ENCODE measurements at regions not wholly inside any gene's neighbourhood (a gene's known extent, or its start where the extent isn't known, plus 50 kb on each side); places are given as distances from the start of the nearest gene placed in this dataset.

DNA sequence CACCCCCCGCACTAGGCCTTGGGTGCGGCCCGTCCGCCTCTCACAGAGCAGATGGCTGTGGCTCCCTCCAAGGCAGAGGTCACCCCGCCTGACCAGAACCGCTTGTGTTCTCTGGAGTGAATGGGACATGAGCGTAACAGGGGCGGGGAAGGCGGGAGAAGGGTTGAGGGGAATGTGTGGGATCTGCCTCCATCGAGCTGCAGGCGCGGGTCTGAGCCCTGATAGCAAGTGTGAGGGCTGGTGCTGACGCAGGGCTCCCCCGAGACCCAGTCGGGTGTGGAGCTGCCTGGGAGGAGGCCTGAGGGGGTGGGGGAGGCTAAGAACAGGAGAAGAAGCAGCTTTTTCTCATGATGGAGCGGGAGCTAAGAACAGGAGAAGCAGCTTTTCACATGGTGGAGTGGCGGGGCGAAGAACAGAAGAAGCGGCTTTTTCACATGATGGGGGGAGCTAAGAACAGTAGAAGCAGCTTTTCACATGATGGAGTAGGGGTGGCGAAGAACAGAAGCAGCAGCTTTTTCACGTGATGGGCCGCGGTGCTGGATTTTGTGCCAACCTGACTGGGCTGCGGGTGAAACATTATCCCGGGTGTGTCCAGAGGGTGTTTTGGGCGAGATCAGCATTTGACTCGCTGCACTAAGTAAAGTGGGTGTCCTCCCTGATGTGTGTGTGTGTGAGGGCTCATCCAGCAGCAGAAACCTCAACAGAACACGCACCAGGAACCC lies 169.3 kb downstream of the TTLL2 start:
- ATAC-seq (no peak), DNase-seq (no peak)
- POLR2A ChIA-PET (ENCODE audit: unreplicated experiment), result no interaction called here
- TF ChIP-seq EZH2phosphoT487 (IDR thresholded peaks at IDR 0.05; ENCODE audit: borderline replicate concordance, low read length) (no peak), CTCF (conservative IDR thresholded peaks at IDR 0.05; ENCODE audit: low read depth, low read length) (no peak), EZH2 (IDR thresholded peaks at IDR 0.05; ENCODE audit: low read length, unreplicated experiment) (no peak)
- no peaks in the 10 kb centered on the region for H3K79me2 ChIP-seq (ENCODE audit: low read length)
- intact Hi-C loops (cut with micrococcal nuclease), result no loop called here
- no peaks in the 10 kb centered on the region for H3K36me3 ChIP-seq (ENCODE audit: low read depth, low read length)
- H3K4me3 ChIP-seq (ENCODE audit: low read length), result no peak overlapping the region
- CTCF ChIA-PET, result no interaction called here
- H3K4me2 ChIP-seq (ENCODE audit: low read length), result no peak overlapping the region
- H3F3A ChIP-seq (ENCODE audit: low read length, unreplicated experiment), result no peaks in the 10 kb centered on the region
- no peak overlapping the region for H3K27ac ChIP-seq (ENCODE audit: low read length)
- H4K20me1 ChIP-seq (ENCODE audit: low read length), result no peaks in the 10 kb centered on the region
- H2AFZ ChIP-seq (ENCODE audit: low read length), result no peak overlapping the region
- no peaks in the 10 kb centered on the region for H3K9me2 ChIP-seq (replicated peaks; ENCODE audit: low read length)
- H3K4me1 ChIP-seq (ENCODE audit: insufficient read depth, low read length), result no peaks in the 10 kb centered on the region
- no peak overlapping the region for H3K9ac ChIP-seq (ENCODE audit: low read length)
- peaks cover 46% of the 10 kb centered on the region for H3K27me3 ChIP-seq (ENCODE audit: low read length)
- BruUV-seq (replicated peaks), result no TSS peak
- no peaks in the 10 kb centered on the region for H3K9me3 ChIP-seq (ENCODE audit: low read length)

DNA sequence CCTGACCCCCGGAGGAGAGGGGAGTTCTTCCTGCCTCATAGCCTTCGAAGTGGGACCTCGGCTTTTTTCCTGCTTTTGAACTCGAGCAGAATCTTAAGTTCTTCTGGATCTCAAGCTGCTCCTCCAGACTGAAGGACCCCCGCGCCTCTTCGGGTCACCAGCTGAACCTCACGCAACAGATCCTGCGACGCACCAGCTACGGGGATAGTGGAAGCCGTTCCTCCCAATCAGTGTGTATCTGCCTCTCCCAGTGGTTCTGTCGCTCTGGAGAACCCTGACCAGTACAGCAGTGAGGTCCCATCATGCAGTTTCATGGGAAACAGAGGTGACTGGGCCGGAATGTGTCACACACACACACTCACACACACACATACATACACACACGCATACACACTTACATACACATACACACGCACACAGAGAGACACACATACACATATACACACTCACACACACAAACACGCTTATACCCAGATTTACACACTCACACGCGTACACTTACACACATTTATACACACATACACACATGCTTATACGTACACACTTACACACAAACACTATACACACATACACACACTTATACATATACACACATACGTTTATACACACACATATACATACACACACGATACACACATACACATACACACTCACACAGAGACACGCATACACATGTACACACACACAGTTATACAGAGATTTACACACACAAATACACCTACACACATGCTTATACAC lies 170.0 kb downstream of the TTLL2 start:
- Histone ChIP-seq H3K36me3 (ENCODE audit: low read depth, low read length) (no peaks in the 10 kb centered on the region), H2AFZ (ENCODE audit: low read length) (no peak overlapping the region), H3F3A (ENCODE audit: low read length, unreplicated experiment) (no peaks in the 10 kb centered on the region), H3K4me3 (ENCODE audit: low read length) (no peak overlapping the region), H3K9me2 (replicated peaks; ENCODE audit: low read length) (no peaks in the 10 kb centered on the region), H3K4me2 (ENCODE audit: low read length) (no peak overlapping the region), H3K27ac (ENCODE audit: low read length) (no peak overlapping the region), H3K9ac (ENCODE audit: low read length) (no peak overlapping the region), H3K79me2 (ENCODE audit: low read length) (no peaks in the 10 kb centered on the region), H3K27me3 (ENCODE audit: low read length) (peaks cover 45% of the 10 kb centered on the region), H3K9me3 (ENCODE audit: low read length) (no peaks in the 10 kb centered on the region), H4K20me1 (ENCODE audit: low read length) (no peaks in the 10 kb centered on the region), H3K4me1 (ENCODE audit: insufficient read depth, low read length) (no peaks in the 10 kb centered on the region)
- DNase-seq, result no peak
- no TSS peak for BruUV-seq (replicated peaks)
- CTCF ChIA-PET, result no interaction called here
- ATAC-seq, result no peak
- intact Hi-C loops (cut with micrococcal nuclease), result no loop called here
- POLR2A ChIA-PET (ENCODE audit: unreplicated experiment), result no interaction called here
- TF ChIP-seq EZH2phosphoT487 (IDR thresholded peaks at IDR 0.05; ENCODE audit: borderline replicate concordance, low read length) (no peak), CTCF (conservative IDR thresholded peaks at IDR 0.05; ENCODE audit: low read depth, low read length) (no peak), EZH2 (IDR thresholded peaks at IDR 0.05; ENCODE audit: low read length, unreplicated experiment) (no peak)
